Embryonic facial prominence (tissue), 1 donor: ENCODE measurements at regions not wholly inside any gene's neighbourhood (a gene's known extent, or its start where the extent isn't known, plus 50 kb on each side); places are given as distances from the start of the nearest gene placed in this dataset.
"Not testable (repeated sequence)": the region's sequence is repeated elsewhere in the genome, so short reads cannot be mapped to it uniquely, and the experiment has no call there.

Source experiments
- DNase-seq: peaks from one replicate; pipeline ENCODE4 v3.0.0-alpha.2; 2016; ENCODE audit errors: extremely low spot score

- DNase-seq = no peak
These were observed 336.1 kb upstream of the KCND2 start for GRCh38 chr7:119936836-119937235.

- DNase-seq = no peak
These were observed 335.2 kb upstream of the KCND2 start for GRCh38 chr7:119937745-119938144.

- DNase-seq = no peak
These were observed 328.9 kb upstream of the KCND2 start for GRCh38 chr7:119943942-119944600.

- no peak for DNase-seq
These were observed 328.4 kb upstream of the KCND2 start for GRCh38 chr7:119944601-119944972.

GRCh38 chr7:119945822-119946221 is 327.2 kb upstream of the KCND2 start:
- no peak for DNase-seq

- no peak for DNase-seq
These were observed 323.9 kb upstream of the KCND2 start for GRCh38 chr7:119949053-119949452.

- DNase-seq = not testable (repeated sequence)
These were observed 322.5 kb upstream of the KCND2 start for GRCh38 chr7:119950390-119951041.

GRCh38 chr7:119951614-119952013 is 321.4 kb upstream of the KCND2 start:
- DNase-seq = not testable (repeated sequence)

- DNase-seq = no peak
These were observed 315.6 kb upstream of the KCND2 start for GRCh38 chr7:119957335-119957734.

- DNase-seq = no peak
These were observed 313.2 kb upstream of the KCND2 start for GRCh38 chr7:119959811-119960210.

GRCh38 chr7:119963654-119964053 is 309.3 kb upstream of the KCND2 start:
- DNase-seq = no peak

- no peak for DNase-seq
These were observed 308.9 kb upstream of the KCND2 start for GRCh38 chr7:119964065-119964464.

- no peak for DNase-seq
These were observed 308.0 kb upstream of the KCND2 start for GRCh38 chr7:119964788-119965542.

GRCh38 chr7:119967221-119967620 is 305.8 kb upstream of the KCND2 start:
- DNase-seq = no peak

- DNase-seq = not testable (repeated sequence)
These were observed 304.6 kb upstream of the KCND2 start for GRCh38 chr7:119968411-119968810.

GRCh38 chr7:119969054-119969453 is 303.9 kb upstream of the KCND2 start:
- no peak for DNase-seq

- no peak for DNase-seq
These were observed 303.2 kb upstream of the KCND2 start for GRCh38 chr7:119969763-119970162.

GRCh38 chr7:119974972-119975371 is 298.0 kb upstream of the KCND2 start:
- no peak for DNase-seq

- DNase-seq = no peak
These were observed 290.1 kb upstream of the KCND2 start for GRCh38 chr7:119982884-119983283.

- DNase-seq = no peak
These were observed 289.5 kb upstream of the KCND2 start for GRCh38 chr7:119983468-119983867.

- DNase-seq = no peak
These were observed 288.7 kb upstream of the KCND2 start for GRCh38 chr7:119984247-119984646.

- no peak for DNase-seq
These were observed 284.6 kb upstream of the KCND2 start for GRCh38 chr7:119988401-119988800.

- no peak for DNase-seq
These were observed 278.0 kb upstream of the KCND2 start for GRCh38 chr7:119994928-119995327.
